Panc1 (cell line): ENCODE measurements at regions not wholly inside any gene's neighbourhood (a gene's known extent, or its start where the extent isn't known, plus 50 kb on each side); places are given as distances from the start of the nearest gene placed in this dataset.

Source experiments
- ATAC-seq: fragments of 200-7000 bp; cut with Tn5 transposase; 2 replicates; pipeline ENCODE4 v1.9.1; 2020; ENCODE audit warnings: mild to moderate bottlenecking, moderate library complexity
- BruUV-seq: library from RNA; stranded (reverse); fragments of 400-500 nt; replicated peaks from 2 replicates; lab custom pipeline; 2021; lab: Mats Ljungman, UMichigan
- CTCF ChIA-PET: fragments of 300-600 bp; sonication (Branson Sonifier 250); formaldehyde crosslinking; loops from one replicate; lab custom pipeline; 2022; ENCODE audit warnings: antibody characterized with exemption; lab: Charles Lee
- POLR2A ChIA-PET: fragments of 300-600 bp; sonication (Branson Sonifier 250); formaldehyde crosslinking; loops from one replicate; lab custom pipeline; 2022; ENCODE audit warnings: antibody characterized with exemption; lab: Charles Lee
- DNase-seq: peaks from one replicate; pipeline ENCODE4 v3.0.0-alpha.2; 2010; ENCODE audit warnings: low read depth, low spot score
- H3K27ac ChIP-seq: 2 replicates; pipeline ENCODE4 v1.5.1; 2011; ENCODE audit warnings: mild to moderate bottlenecking, low read length, inconsistent platforms
- H3K27me3 ChIP-seq: fragments of 200-500 bp; sonication (Bioruptor generic); 2 replicates; pipeline ENCODE4 v1.6.0; 2014; ENCODE audit warnings: low read length, inconsistent platforms; ENCODE audit not compliant: control insufficient read depth, insufficient read depth
- H3K36me3 ChIP-seq: fragments of 200-500 bp; sonication (Bioruptor generic); 2 replicates; pipeline ENCODE4 v1.5.1; 2014; ENCODE audit warnings: inconsistent platforms, mild to moderate bottlenecking, low read length, moderate library complexity; ENCODE audit not compliant: control insufficient read depth, insufficient read depth
- H3K4me1 ChIP-seq: 2 replicates; pipeline ENCODE4 v1.5.1; 2011; ENCODE audit warnings: inconsistent platforms, mild to moderate bottlenecking, low read length, moderate library complexity; ENCODE audit not compliant: control insufficient read depth, insufficient read depth
- H3K4me3 ChIP-seq, 2 experiments: 2 replicates each; pipeline ENCODE4 v1.5.1; 2011 to 2012; ENCODE audit warnings: low read depth in 2 of 2, low read length in 2 of 2, mild to moderate bottlenecking in 2 of 2, inconsistent platforms in 1 of 2, moderate library complexity in 1 of 2
- H3K9me3 ChIP-seq: fragments of 200-500 bp; sonication (Bioruptor generic); 2 replicates; pipeline ENCODE4 v1.5.1; 2014; ENCODE audit warnings: low read depth, mild to moderate bottlenecking, inconsistent platforms, low read length, moderate library complexity; ENCODE audit not compliant: control insufficient read depth, insufficient read depth
- POLR2AphosphoS5 ChIP-seq: IDR thresholded peaks from 2 replicates; pipeline ENCODE4 v1.6.1; 2012; ENCODE audit warnings: mild to moderate bottlenecking, low read depth, low read length, moderate library complexity
- SIN3A ChIP-seq: IDR thresholded peaks from 2 replicates; pipeline ENCODE4 v1.6.1; 2012; ENCODE audit warnings: low read depth, mild to moderate bottlenecking, low read length, moderate library complexity, borderline replicate concordance; ENCODE audit not compliant: insufficient read depth
- TCF7L2 ChIP-seq: IDR thresholded peaks from 2 replicates; pipeline ENCODE4 v1.6.1; 2011; ENCODE audit warnings: mild to moderate bottlenecking, low read depth, low read length, inconsistent platforms
- in situ Hi-C: cut with HindIII; loops from 2 replicates; pipeline ENCODE4 v1.10.0; 2016; ENCODE audit warnings: low sequenced_read_pairs, low pct_unique_long_range_greater_than_20kb
- intact Hi-C: fragments of 100-400 bp; cut with micrococcal nuclease; formaldehyde crosslinking; loops from one replicate; pipeline ENCODE4 v1.10.0; 2022; ENCODE audit not compliant: unreplicated experiment
- TF ChIP-seq, protein P1 (sequence below): fragments of 450-650 bp; IDR thresholded peaks from 2 replicates; pipeline ENCODE4 v1.5.1; 2017; ENCODE audit warnings: mild to moderate bottlenecking
- TF ChIP-seq, protein P2 (sequence below), 2 experiments: IDR thresholded peaks; 2 replicates each; pipeline ENCODE4 v1.6.1; 2011 to 2012; ENCODE audit warnings: low read depth in 2 of 2, control low read depth in 1 of 2, low read length in 1 of 2, mild to moderate bottlenecking in 1 of 2, moderate library complexity in 1 of 2; ENCODE audit not compliant: insufficient read depth in 1 of 2

DNA sequence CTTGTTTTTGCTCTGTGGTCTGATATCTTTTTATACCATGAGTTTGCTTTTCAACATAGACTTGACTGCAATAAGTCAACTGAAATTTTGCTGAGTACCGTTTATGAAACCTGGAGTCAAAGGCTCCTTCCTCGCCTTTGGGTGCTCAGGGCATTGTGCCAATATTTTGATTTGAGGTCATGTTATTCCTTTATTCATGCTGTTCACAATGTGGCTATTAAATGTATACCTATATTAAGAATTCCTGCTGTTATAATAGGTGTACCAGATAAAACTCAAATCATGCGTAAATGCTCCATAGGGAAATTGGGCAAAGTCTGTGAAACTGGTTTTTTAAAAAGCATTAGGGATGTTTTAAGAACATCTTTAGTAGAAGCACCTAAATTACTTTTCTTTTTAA lies 334.0 kb upstream of the NUDT12 start:
- Histone ChIP-seq H3K9me3 (no peaks in the 10 kb centered on the region), H3K27me3 (no peaks in the 10 kb centered on the region), H3K4me3 (no peak overlapping the region), H3K36me3 (no peaks in the 10 kb centered on the region), H3K4me1 (no peaks in the 10 kb centered on the region), H3K27ac (no peak overlapping the region)
- BruUV-seq = no TSS peak
- ChIA-PET CTCF (no interaction called here), POLR2A (no interaction called here)
- DNase-seq (no peak), ATAC-seq (no peak)
- intact Hi-C loops = no loop called here
- in situ Hi-C loops = no loop called here
- TF ChIP-seq POLR2AphosphoS5 = no peak
- no peak for TF ChIP-seq TCF7L2
- TF ChIP-seq, protein P1, sequence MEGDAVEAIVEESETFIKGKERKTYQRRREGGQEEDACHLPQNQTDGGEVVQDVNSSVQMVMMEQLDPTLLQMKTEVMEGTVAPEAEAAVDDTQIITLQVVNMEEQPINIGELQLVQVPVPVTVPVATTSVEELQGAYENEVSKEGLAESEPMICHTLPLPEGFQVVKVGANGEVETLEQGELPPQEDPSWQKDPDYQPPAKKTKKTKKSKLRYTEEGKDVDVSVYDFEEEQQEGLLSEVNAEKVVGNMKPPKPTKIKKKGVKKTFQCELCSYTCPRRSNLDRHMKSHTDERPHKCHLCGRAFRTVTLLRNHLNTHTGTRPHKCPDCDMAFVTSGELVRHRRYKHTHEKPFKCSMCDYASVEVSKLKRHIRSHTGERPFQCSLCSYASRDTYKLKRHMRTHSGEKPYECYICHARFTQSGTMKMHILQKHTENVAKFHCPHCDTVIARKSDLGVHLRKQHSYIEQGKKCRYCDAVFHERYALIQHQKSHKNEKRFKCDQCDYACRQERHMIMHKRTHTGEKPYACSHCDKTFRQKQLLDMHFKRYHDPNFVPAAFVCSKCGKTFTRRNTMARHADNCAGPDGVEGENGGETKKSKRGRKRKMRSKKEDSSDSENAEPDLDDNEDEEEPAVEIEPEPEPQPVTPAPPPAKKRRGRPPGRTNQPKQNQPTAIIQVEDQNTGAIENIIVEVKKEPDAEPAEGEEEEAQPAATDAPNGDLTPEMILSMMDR = no peak
- no peak for TF ChIP-seq SIN3A
- TF ChIP-seq, protein P2, sequence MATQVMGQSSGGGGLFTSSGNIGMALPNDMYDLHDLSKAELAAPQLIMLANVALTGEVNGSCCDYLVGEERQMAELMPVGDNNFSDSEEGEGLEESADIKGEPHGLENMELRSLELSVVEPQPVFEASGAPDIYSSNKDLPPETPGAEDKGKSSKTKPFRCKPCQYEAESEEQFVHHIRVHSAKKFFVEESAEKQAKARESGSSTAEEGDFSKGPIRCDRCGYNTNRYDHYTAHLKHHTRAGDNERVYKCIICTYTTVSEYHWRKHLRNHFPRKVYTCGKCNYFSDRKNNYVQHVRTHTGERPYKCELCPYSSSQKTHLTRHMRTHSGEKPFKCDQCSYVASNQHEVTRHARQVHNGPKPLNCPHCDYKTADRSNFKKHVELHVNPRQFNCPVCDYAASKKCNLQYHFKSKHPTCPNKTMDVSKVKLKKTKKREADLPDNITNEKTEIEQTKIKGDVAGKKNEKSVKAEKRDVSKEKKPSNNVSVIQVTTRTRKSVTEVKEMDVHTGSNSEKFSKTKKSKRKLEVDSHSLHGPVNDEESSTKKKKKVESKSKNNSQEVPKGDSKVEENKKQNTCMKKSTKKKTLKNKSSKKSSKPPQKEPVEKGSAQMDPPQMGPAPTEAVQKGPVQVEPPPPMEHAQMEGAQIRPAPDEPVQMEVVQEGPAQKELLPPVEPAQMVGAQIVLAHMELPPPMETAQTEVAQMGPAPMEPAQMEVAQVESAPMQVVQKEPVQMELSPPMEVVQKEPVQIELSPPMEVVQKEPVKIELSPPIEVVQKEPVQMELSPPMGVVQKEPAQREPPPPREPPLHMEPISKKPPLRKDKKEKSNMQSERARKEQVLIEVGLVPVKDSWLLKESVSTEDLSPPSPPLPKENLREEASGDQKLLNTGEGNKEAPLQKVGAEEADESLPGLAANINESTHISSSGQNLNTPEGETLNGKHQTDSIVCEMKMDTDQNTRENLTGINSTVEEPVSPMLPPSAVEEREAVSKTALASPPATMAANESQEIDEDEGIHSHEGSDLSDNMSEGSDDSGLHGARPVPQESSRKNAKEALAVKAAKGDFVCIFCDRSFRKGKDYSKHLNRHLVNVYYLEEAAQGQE (IDR thresholded peaks at IDR 0.05; ENCODE audit: insufficient read depth in 1 of 2, low read depth in 2 of 2, low read length in 1 of 2) = no peak

DNA sequence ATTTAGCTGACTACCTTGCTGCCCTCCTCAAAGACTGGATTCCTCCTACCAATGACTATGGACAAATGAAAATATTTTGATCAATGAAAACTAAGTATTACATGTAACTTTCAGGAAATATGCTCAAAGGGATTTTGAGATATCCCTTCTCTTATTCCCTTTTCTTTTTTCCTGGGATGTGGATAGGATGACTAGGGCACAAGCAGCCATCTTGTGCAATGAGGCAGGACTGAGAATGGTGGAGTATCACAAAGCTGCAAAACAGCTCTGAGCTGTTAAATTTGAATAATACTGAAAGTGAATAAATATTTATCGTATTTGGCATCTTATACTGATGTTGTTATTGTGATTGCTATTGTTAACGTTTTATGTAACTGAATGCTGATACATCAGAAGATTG lies 333.1 kb upstream of the NUDT12 start:
- Histone ChIP-seq H3K4me1 (no peaks in the 10 kb centered on the region), H3K27ac (no peak overlapping the region), H3K9me3 (no peaks in the 10 kb centered on the region), H3K36me3 (no peaks in the 10 kb centered on the region), H3K27me3 (no peaks in the 10 kb centered on the region), H3K4me3 (no peak overlapping the region)
- ATAC-seq (no peak), DNase-seq (no peak)
- in situ Hi-C loops (no loop called here), intact Hi-C loops (no loop called here)
- TF ChIP-seq, protein P1 = no peak
- TF ChIP-seq TCF7L2 = no peak
- TF ChIP-seq, protein P2 (IDR thresholded peaks at IDR 0.05; ENCODE audit: insufficient read depth in 1 of 2, low read depth in 2 of 2, low read length in 1 of 2) = no peak
- TF ChIP-seq POLR2AphosphoS5 = no peak
- TF ChIP-seq SIN3A = no peak
- no TSS peak for BruUV-seq
- ChIA-PET POLR2A (no interaction called here), CTCF (no interaction called here)
